IMR-90 (cell line): ENCODE measurements at regions not wholly inside any gene's neighbourhood (a gene's known extent, or its start where the extent isn't known, plus 50 kb on each side); places are given as distances from the start of the nearest gene placed in this dataset.

Experiments used
- ATAC-seq: fragments of 200-7000 bp; cut with Tn5 transposase; 2 replicates; pipeline ENCODE4 v1.9.1; 2020; ENCODE audit warnings: low read depth, mild to moderate bottlenecking, moderate library complexity
- BruUV-seq: library from RNA; stranded (reverse); fragments of 400-500 nt; replicated peaks from 2 replicates; lab custom pipeline; 2021; lab: Mats Ljungman, UMichigan
- CTCF ChIA-PET: fragments of 300-600 bp; formaldehyde crosslinking; extraction: SDS; loops from one replicate; lab custom pipeline; 2021; ENCODE audit warnings: antibody characterized with exemption; lab: Yijun Ruan, JAX
- POLR2A ChIA-PET: fragments of 300-600 bp; sonication (Branson Sonifier 250); formaldehyde crosslinking; loops from one replicate; lab custom pipeline; 2022; ENCODE audit warnings: antibody characterized with exemption; ENCODE audit not compliant: unreplicated experiment; lab: Charles Lee
- DNase-seq: peaks from one replicate; pipeline ENCODE4 v3.0.0; 2013
- H2AFZ ChIP-seq: replicated peaks from 2 replicates; pipeline ENCODE3; 2013; ENCODE audit warnings: low read length, mild to moderate bottlenecking; ENCODE audit not compliant: poor library complexity
- H2AK5ac ChIP-seq: 2 replicates; pipeline ENCODE4 v1.6.1; 2013; ENCODE audit warnings: low read depth, low read length, inconsistent platforms
- H2AK9ac ChIP-seq: replicated peaks from 2 replicates; pipeline ENCODE3; 2013; ENCODE audit warnings: mild to moderate bottlenecking, low read depth, low read length, moderate library complexity; ENCODE audit not compliant: poor library complexity
- H2BK120ac ChIP-seq: 2 replicates; pipeline ENCODE4 v1.6.1; 2013; ENCODE audit warnings: low read depth, low read length, inconsistent platforms
- H2BK15ac ChIP-seq: 3 replicates; pipeline ENCODE4 v1.6.1; 2013; ENCODE audit warnings: low read depth, low read length, inconsistent platforms
- H2BK20ac ChIP-seq: 2 replicates; pipeline ENCODE4 v1.6.1; 2013; ENCODE audit warnings: low read depth, mild to moderate bottlenecking, inconsistent platforms, low read length, moderate library complexity
- H2BK5ac ChIP-seq: 2 replicates; pipeline ENCODE4 v1.6.1; 2013; ENCODE audit warnings: mild to moderate bottlenecking, low read depth, low read length, inconsistent platforms; ENCODE audit not compliant: poor library complexity, severe bottlenecking
- H3K14ac ChIP-seq: replicated peaks from 2 replicates; pipeline ENCODE4 v1.6.1; 2013; ENCODE audit warnings: low read depth, low read length, inconsistent platforms
- H3K18ac ChIP-seq: 2 replicates; pipeline ENCODE4 v1.6.1; 2013; ENCODE audit warnings: low read depth, low read length, control low read depth
- H3K23ac ChIP-seq: 2 replicates; pipeline ENCODE4 v1.6.1; 2013; ENCODE audit warnings: low read depth, low read length, inconsistent platforms
- H3K27ac ChIP-seq: 2 replicates; pipeline ENCODE4 v1.5.1; 2013; ENCODE audit warnings: mild to moderate bottlenecking, control low read depth, low read length; ENCODE audit not compliant: insufficient read depth
- H3K27me3 ChIP-seq: 2 replicates; pipeline ENCODE4 v1.6.1; 2013; ENCODE audit warnings: low read length; ENCODE audit not compliant: control insufficient read depth, insufficient read depth
- H3K36me3 ChIP-seq: 2 replicates; pipeline ENCODE4 v1.6.1; 2013; ENCODE audit warnings: low read length, mixed read lengths; ENCODE audit not compliant: control insufficient read depth, insufficient read depth
- H3K4ac ChIP-seq: 2 replicates; pipeline ENCODE4 v1.6.1; 2013; ENCODE audit warnings: low read depth, low read length, inconsistent platforms
- H3K4me1 ChIP-seq: 2 replicates; pipeline ENCODE4 v1.6.1; 2013; ENCODE audit warnings: low read length, mixed read lengths; ENCODE audit not compliant: control insufficient read depth, insufficient read depth
- H3K4me2 ChIP-seq: 2 replicates; pipeline ENCODE4 v1.6.1; 2013; ENCODE audit warnings: low read depth, mild to moderate bottlenecking, control low read depth, low read length, moderate library complexity
- H3K4me3 ChIP-seq: 2 replicates; pipeline ENCODE4 v1.5.1; 2013; ENCODE audit warnings: low read depth, mild to moderate bottlenecking, control low read depth, low read length, moderate library complexity; ENCODE audit not compliant: insufficient read depth
- H3K56ac ChIP-seq: 2 replicates; pipeline ENCODE4 v1.6.1; 2013; ENCODE audit warnings: low read length, inconsistent platforms; ENCODE audit not compliant: insufficient read depth; ENCODE audit errors: extremely low read depth
- H3K79me1 ChIP-seq, 2 experiments: 2 replicates each; pipeline ENCODE4 v1.6.1; 2013; ENCODE audit warnings: low read length in 2 of 2, inconsistent platforms in 1 of 2, low read depth in 1 of 2
- H3K9ac ChIP-seq: 2 replicates; pipeline ENCODE4 v1.6.1; 2013; ENCODE audit warnings: low read depth, low read length, control low read depth
- H3K9me1 ChIP-seq: 2 replicates; pipeline ENCODE4 v1.6.1; 2013; ENCODE audit warnings: low read length, inconsistent platforms; ENCODE audit not compliant: insufficient read depth
- H3K9me3 ChIP-seq: 2 replicates; pipeline ENCODE4 v1.6.1; 2013; ENCODE audit warnings: low read length; ENCODE audit not compliant: control insufficient read depth, insufficient read depth
- H4K20me1 ChIP-seq: 2 replicates; pipeline ENCODE4 v1.6.1; 2013; ENCODE audit warnings: low read length, inconsistent platforms; ENCODE audit not compliant: insufficient read depth
- H4K5ac ChIP-seq: 2 replicates; pipeline ENCODE4 v1.6.1; 2013; ENCODE audit warnings: mild to moderate bottlenecking, low read depth, low read length, control low read depth
- H4K8ac ChIP-seq, 2 experiments: 2 replicates each; pipeline ENCODE4 v1.6.1; 2013; ENCODE audit warnings: low read depth in 2 of 2, low read length in 2 of 2, control low read depth in 1 of 2, inconsistent platforms in 1 of 2
- H4K91ac ChIP-seq: 2 replicates; pipeline ENCODE4 v1.6.1; 2013; ENCODE audit warnings: low read depth, low read length, inconsistent platforms; ENCODE audit not compliant: insufficient read depth
- CEBPB ChIP-seq: IDR thresholded peaks from 2 replicates; pipeline ENCODE4 v1.6.1; 2012; ENCODE audit warnings: low read depth, low read length, improper control_type of control experiment
- CTCF ChIP-seq: conservative IDR thresholded peaks from 2 replicates; pipeline ENCODE4 v1.5.1; 2012; ENCODE audit warnings: mild to moderate bottlenecking, low read depth, low read length, improper control_type of control experiment
- MAFK ChIP-seq: IDR thresholded peaks from 2 replicates; pipeline ENCODE4 v1.6.1; 2012; ENCODE audit warnings: low read depth, low read length, improper control_type of control experiment
- WGBS, 2 experiments: methylation state at CpG; one replicate each; pipeline versions ENCODE4 v1.1.5 to v1.1.7; 2013; ENCODE audit warnings: missing lambda C conversion rate in 2 of 2; ENCODE audit not compliant: insufficient read length in 1 of 2; ENCODE audit errors: extremely low coverage in 2 of 2; 5-methylcytosine and 5-hydroxymethylcytosine counted together
- dilution Hi-C: fragments of 300-500 bp; cut with HindIII; formaldehyde crosslinking; loops from one replicate; pipeline ENCODE4 v1.14.3; 2018; ENCODE audit warnings: low sequenced_read_pairs; ENCODE audit not compliant: unreplicated experiment
- in situ Hi-C: fragments of 300-500 bp; cut with MboI; formaldehyde crosslinking; loops from 3 replicates; pipeline ENCODE4 v1.14.3; 2019; ENCODE audit warnings: low sequenced_read_pairs, inconsistent platforms, mixed read lengths
- intact Hi-C: fragments of 100-400 bp; cut with micrococcal nuclease; formaldehyde crosslinking; loops from 2 replicates; pipeline ENCODE4 v1.10.0; 2022

GRCh38 chr2:8565399-8566154 is 116.3 kb upstream of the ID2 start:
- H3K4ac ChIP-seq: no peak overlapping the region
- ChIA-PET POLR2A (no interaction called here), CTCF (no interaction called here)
- H4K5ac ChIP-seq: no peak overlapping the region
- no peak overlapping the region for H2AK5ac ChIP-seq
- no peak overlapping the region for H3K23ac ChIP-seq
- 90% methylated on average over 6 of the region's 13 CpGs; no CpG with 5 or more reads in 1 of the 2 experiments for WGBS, 2 experiments
- peaks cover 4% of the 10 kb centered on the region; the same call in 1 of the 2 replicates for H3K9me3 ChIP-seq
- H3K18ac ChIP-seq: no peak overlapping the region
- H4K20me1 ChIP-seq: no peaks in the 10 kb centered on the region
- no peak overlapping the region for H3K56ac ChIP-seq
- no peaks in the 10 kb centered on the region for H3K4me1 ChIP-seq
- TF ChIP-seq CEBPB (no peak), MAFK (no peak), CTCF (no peak)
- H3K4me2 ChIP-seq: no peak overlapping the region
- H2AFZ ChIP-seq: no peak overlapping the region
- no peak overlapping the region for H2BK20ac ChIP-seq
- no peak overlapping the region for H4K8ac ChIP-seq
- ATAC-seq (no peak), DNase-seq (no peak)
- no peak overlapping the region for H2BK5ac ChIP-seq
- no TSS peak for BruUV-seq
- no peak overlapping the region for H2BK15ac ChIP-seq
- dilution Hi-C loops: no loop called here
- peaks cover 3% of the 10 kb centered on the region; the same call in 1 of the 2 replicates for H3K9me1 ChIP-seq
- H3K36me3 ChIP-seq: no peaks in the 10 kb centered on the region
- H2BK120ac ChIP-seq: no peak overlapping the region
- no peak overlapping the region for H2AK9ac ChIP-seq
- no peak overlapping the region for H4K91ac ChIP-seq
- H3K27ac ChIP-seq: no peak overlapping the region
- no peak overlapping the region for H3K4me3 ChIP-seq
- H3K9ac ChIP-seq: no peak overlapping the region
- intact Hi-C loops: no loop called here
- H3K14ac ChIP-seq: no peak overlapping the region
- H3K79me1 ChIP-seq: no peaks in the 10 kb centered on the region
- peaks cover 6% of the 10 kb centered on the region for H3K27me3 ChIP-seq
- in situ Hi-C loops: no loop called here
